SK-N-SH treated with all-trans-retinoic acid at 6 μM for 48 hours (cell line): ENCODE measurements at regions not wholly inside any gene's neighbourhood (a gene's known extent, or its start where the extent isn't known, plus 50 kb on each side); places are given as distances from the start of the nearest gene placed in this dataset.

ENCODE experiments used
- ARNTL ChIP-seq: fragments of 450-650 bp; formaldehyde crosslinking; IDR thresholded peaks from 2 replicates; pipeline ENCODE4 v1.5.0; 2020; ENCODE audit warnings: low read depth, mild to moderate bottlenecking, moderate library complexity, borderline replicate concordance
- TCF4 ChIP-seq: fragments of 250-450 bp; sonication (Bioruptor Pico); IDR thresholded peaks from 2 replicates; pipeline ENCODE4 v1.8.0; 2021; ENCODE audit warnings: mild to moderate bottlenecking, moderate library complexity, borderline replicate concordance
- ZC3H10 ChIP-seq: fragments of 250-450 bp; sonication (Bioruptor Pico); IDR thresholded peaks from 2 replicates; pipeline ENCODE4 v1.5.1; 2021; ENCODE audit warnings: mild to moderate bottlenecking, moderate library complexity
- ZFP30 ChIP-seq: fragments of 450-650 bp; formaldehyde crosslinking; IDR thresholded peaks from 2 replicates; pipeline ENCODE4 v1.5.0; 2022; ENCODE audit warnings: mild to moderate bottlenecking, moderate library complexity
- TF ChIP-seq, protein P1 (sequence below): fragments of 250-450 bp; sonication (Bioruptor Pico); IDR thresholded peaks from 2 replicates; pipeline ENCODE4 v1.8.0; 2020; ENCODE audit warnings: mild to moderate bottlenecking, moderate library complexity, borderline replicate concordance
- TF ChIP-seq, protein P2 (sequence below): fragments of 250-450 bp; sonication (Bioruptor Pico); IDR thresholded peaks from 2 replicates; pipeline ENCODE4 v1.5.1; 2020; ENCODE audit warnings: low read depth, mild to moderate bottlenecking, moderate library complexity

DNA sequence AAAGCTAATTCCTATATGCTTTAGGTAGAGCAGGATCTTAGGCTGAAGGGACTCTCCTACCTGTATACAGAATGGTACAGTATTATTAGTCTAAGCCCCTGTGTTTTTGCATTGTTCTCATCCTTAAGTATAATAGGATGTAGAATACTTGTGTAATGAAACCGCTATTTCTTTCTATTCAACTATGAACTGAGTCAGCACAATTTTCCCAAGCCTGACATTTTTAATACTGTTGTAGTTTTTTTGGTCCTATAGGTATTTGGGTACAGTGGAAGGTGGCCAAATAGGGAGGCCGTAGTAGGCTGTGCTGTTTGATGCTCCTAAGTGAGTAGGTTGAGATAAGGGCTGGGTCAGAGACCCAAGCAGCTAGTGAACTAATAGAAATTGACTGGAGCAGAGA is 205.1 kb downstream of the MACC1 start:
- TF ChIP-seq TCF4 (no peak), ZC3H10 (CRISPR knock-in tag) (no peak), ZFP30 (CRISPR knock-in tag) (no peak), ARNTL (CRISPR knock-in tag) (no peak)
- TF ChIP-seq, protein P1, sequence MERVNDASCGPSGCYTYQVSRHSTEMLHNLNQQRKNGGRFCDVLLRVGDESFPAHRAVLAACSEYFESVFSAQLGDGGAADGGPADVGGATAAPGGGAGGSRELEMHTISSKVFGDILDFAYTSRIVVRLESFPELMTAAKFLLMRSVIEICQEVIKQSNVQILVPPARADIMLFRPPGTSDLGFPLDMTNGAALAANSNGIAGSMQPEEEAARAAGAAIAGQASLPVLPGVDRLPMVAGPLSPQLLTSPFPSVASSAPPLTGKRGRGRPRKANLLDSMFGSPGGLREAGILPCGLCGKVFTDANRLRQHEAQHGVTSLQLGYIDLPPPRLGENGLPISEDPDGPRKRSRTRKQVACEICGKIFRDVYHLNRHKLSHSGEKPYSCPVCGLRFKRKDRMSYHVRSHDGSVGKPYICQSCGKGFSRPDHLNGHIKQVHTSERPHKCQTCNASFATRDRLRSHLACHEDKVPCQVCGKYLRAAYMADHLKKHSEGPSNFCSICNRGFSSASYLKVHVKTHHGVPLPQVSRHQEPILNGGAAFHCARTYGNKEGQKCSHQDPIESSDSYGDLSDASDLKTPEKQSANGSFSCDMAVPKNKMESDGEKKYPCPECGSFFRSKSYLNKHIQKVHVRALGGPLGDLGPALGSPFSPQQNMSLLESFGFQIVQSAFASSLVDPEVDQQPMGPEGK, result no peak
- TF ChIP-seq, protein P2, sequence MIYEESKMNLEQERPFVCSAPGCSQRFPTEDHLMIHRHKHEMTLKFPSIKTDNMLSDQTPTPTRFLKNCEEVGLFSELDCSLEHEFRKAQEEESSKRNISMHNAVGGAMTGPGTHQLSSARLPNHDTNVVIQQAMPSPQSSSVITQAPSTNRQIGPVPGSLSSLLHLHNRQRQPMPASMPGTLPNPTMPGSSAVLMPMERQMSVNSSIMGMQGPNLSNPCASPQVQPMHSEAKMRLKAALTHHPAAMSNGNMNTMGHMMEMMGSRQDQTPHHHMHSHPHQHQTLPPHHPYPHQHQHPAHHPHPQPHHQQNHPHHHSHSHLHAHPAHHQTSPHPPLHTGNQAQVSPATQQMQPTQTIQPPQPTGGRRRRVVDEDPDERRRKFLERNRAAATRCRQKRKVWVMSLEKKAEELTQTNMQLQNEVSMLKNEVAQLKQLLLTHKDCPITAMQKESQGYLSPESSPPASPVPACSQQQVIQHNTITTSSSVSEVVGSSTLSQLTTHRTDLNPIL (CRISPR knock-in tag), result no peak
